Inflammatory macrophage treated with lipopolysaccharide for 1 hour (primary cell): ENCODE measurements at regions not wholly inside any gene's neighbourhood (a gene's known extent, or its start where the extent isn't known, plus 50 kb on each side); places are given as distances from the start of the nearest gene placed in this dataset.
"Not testable (repeated sequence)": the region's sequence is repeated elsewhere in the genome, so short reads cannot be mapped to it uniquely, and the experiment has no call there.

ENCODE experiments used
- DNase-seq, 2 donors: peaks; one replicate each; pipeline ENCODE4 v3.0.0-alpha.2; 2020 to 2022

GRCh38 chr5:30345539-30346345 is 847.7 kb upstream of the CDH6 start:
- DNase-seq: not testable (repeated sequence)

GRCh38 chr5:30343707-30344106 is 849.8 kb upstream of the CDH6 start:
- DNase-seq: no peak

GRCh38 chr5:30341466-30341865 is 852.0 kb upstream of the CDH6 start:
- no peak for DNase-seq

- no peak for DNase-seq
These were observed 856.4 kb upstream of the CDH6 start for GRCh38 chr5:30337084-30337573.

- no peak for DNase-seq
These were observed 862.0 kb upstream of the CDH6 start for GRCh38 chr5:30331534-30331933.

GRCh38 chr5:30325795-30326194 is 867.7 kb upstream of the CDH6 start:
- no peak for DNase-seq

GRCh38 chr5:30324083-30324482 is 869.4 kb upstream of the CDH6 start:
- DNase-seq: no peak

- DNase-seq: no peak
These were observed 905.6 kb upstream of the CDH6 start for GRCh38 chr5:30287890-30288289.

- DNase-seq: no peak
These were observed 914.2 kb upstream of the CDH6 start for GRCh38 chr5:30279237-30279636.

GRCh38 chr5:30267026-30267425 is 926.5 kb upstream of the CDH6 start:
- DNase-seq: no peak

- no peak for DNase-seq
These were observed 954.0 kb upstream of the CDH6 start for GRCh38 chr5:30239331-30240022.

GRCh38 chr5:30237189-30237588 is 956.3 kb upstream of the CDH6 start:
- no peak for DNase-seq

- DNase-seq: no peak
These were observed 983.7 kb upstream of the CDH6 start for GRCh38 chr5:30209755-30210154.

- DNase-seq: no peak
These were observed 995.8 kb upstream of the CDH6 start for GRCh38 chr5:30197662-30198061.

GRCh38 chr5:30195036-30195435 is 998.5 kb upstream of the CDH6 start:
- DNase-seq: no peak

- no peak for DNase-seq
These were observed 998.9 kb upstream of the CDH6 start for GRCh38 chr5:30194595-30194994.

- no peak for DNase-seq
These were observed 1009.7 kb upstream of the CDH6 start for GRCh38 chr5:30183795-30184194.

- no peak for DNase-seq
These were observed 1037.3 kb upstream of the CDH6 start for GRCh38 chr5:30156156-30156555.

GRCh38 chr5:30152431-30152830 is 1041.1 kb upstream of the CDH6 start:
- DNase-seq: no peak

GRCh38 chr5:30150231-30150630 is 1043.3 kb upstream of the CDH6 start:
- no peak for DNase-seq

- no peak for DNase-seq
These were observed 1044.0 kb upstream of the CDH6 start for GRCh38 chr5:30149526-30149925.

GRCh38 chr5:30147976-30148375 is 1045.5 kb upstream of the CDH6 start:
- no peak for DNase-seq

GRCh38 chr5:30144059-30144458 is 1049.4 kb upstream of the CDH6 start:
- DNase-seq: not testable (repeated sequence)

- no peak for DNase-seq
These were observed 1051.1 kb upstream of the CDH6 start for GRCh38 chr5:30142432-30142831.
